PFSK-1 (cell line): ENCODE measurements at regions not wholly inside any gene's neighbourhood (a gene's known extent, or its start where the extent isn't known, plus 50 kb on each side); places are given as distances from the start of the nearest gene placed in this dataset.

Experiments
- SIN3A ChIP-seq: IDR thresholded peaks from 2 replicates; pipeline ENCODE4 v1.6.1; 2012; ENCODE audit warnings: mild to moderate bottlenecking, low read length, moderate library complexity, borderline replicate concordance; ENCODE audit not compliant: insufficient read depth
- TAF1 ChIP-seq: IDR thresholded peaks from 2 replicates; pipeline ENCODE4 v1.6.1; 2012; ENCODE audit warnings: low read length, control low read depth, borderline replicate concordance; ENCODE audit not compliant: insufficient read depth
- TF ChIP-seq, protein P1 (sequence below), 2 experiments: IDR thresholded peaks; 2 replicates each; pipeline versions ENCODE4 v1.6.1 to v1.8.0; 2011 to 2012; ENCODE audit warnings: low read depth in 2 of 2, low read length in 2 of 2, control low read depth in 1 of 2, inconsistent platforms in 1 of 2, mild to moderate bottlenecking in 1 of 2, moderate library complexity in 1 of 2; ENCODE audit not compliant: insufficient read depth in 1 of 2

DNA sequence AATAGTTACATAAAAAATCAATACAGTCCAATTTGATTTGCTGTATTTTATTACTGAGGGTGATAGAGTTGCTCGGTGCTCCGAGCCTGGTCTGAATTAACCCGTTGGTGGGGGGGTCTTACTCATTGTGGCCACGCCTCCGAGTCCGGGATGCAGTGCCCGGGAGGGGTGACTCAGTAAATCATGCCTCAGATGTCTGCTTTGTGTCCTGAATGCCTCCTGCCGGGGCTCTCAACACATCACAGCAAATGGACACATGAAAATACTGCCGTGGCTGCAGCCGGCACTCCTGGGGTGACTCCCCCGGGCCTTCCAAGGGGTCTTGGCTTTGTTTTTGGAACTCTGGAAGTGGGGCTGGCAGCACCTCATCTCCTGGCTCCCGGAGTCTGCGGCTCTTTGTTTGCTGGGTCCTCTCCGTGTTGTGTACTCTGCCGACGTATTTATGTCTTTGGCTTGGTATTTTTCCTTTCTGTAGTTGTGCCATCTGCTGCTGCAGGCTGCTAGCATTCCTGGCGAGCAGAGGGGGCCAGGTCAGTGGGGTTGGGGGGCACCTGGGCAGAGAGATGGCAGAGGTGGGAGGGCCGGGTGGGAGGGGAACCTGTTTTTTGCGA lies 129.0 kb downstream of the AACS start:
- TF ChIP-seq TAF1: no peak
- TF ChIP-seq, protein P1, sequence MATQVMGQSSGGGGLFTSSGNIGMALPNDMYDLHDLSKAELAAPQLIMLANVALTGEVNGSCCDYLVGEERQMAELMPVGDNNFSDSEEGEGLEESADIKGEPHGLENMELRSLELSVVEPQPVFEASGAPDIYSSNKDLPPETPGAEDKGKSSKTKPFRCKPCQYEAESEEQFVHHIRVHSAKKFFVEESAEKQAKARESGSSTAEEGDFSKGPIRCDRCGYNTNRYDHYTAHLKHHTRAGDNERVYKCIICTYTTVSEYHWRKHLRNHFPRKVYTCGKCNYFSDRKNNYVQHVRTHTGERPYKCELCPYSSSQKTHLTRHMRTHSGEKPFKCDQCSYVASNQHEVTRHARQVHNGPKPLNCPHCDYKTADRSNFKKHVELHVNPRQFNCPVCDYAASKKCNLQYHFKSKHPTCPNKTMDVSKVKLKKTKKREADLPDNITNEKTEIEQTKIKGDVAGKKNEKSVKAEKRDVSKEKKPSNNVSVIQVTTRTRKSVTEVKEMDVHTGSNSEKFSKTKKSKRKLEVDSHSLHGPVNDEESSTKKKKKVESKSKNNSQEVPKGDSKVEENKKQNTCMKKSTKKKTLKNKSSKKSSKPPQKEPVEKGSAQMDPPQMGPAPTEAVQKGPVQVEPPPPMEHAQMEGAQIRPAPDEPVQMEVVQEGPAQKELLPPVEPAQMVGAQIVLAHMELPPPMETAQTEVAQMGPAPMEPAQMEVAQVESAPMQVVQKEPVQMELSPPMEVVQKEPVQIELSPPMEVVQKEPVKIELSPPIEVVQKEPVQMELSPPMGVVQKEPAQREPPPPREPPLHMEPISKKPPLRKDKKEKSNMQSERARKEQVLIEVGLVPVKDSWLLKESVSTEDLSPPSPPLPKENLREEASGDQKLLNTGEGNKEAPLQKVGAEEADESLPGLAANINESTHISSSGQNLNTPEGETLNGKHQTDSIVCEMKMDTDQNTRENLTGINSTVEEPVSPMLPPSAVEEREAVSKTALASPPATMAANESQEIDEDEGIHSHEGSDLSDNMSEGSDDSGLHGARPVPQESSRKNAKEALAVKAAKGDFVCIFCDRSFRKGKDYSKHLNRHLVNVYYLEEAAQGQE (IDR thresholded peaks at IDR 0.05; ENCODE audit: insufficient read depth in 1 of 2, low read depth in 2 of 2, low read length in 2 of 2): no peak
- no peak for TF ChIP-seq SIN3A
